ENCODE measurements at regions not wholly inside any gene's neighbourhood (a gene's known extent, or its start where the extent isn't known, plus 50 kb on each side); places are given as distances from the start of the nearest gene placed in this dataset.

DNA sequence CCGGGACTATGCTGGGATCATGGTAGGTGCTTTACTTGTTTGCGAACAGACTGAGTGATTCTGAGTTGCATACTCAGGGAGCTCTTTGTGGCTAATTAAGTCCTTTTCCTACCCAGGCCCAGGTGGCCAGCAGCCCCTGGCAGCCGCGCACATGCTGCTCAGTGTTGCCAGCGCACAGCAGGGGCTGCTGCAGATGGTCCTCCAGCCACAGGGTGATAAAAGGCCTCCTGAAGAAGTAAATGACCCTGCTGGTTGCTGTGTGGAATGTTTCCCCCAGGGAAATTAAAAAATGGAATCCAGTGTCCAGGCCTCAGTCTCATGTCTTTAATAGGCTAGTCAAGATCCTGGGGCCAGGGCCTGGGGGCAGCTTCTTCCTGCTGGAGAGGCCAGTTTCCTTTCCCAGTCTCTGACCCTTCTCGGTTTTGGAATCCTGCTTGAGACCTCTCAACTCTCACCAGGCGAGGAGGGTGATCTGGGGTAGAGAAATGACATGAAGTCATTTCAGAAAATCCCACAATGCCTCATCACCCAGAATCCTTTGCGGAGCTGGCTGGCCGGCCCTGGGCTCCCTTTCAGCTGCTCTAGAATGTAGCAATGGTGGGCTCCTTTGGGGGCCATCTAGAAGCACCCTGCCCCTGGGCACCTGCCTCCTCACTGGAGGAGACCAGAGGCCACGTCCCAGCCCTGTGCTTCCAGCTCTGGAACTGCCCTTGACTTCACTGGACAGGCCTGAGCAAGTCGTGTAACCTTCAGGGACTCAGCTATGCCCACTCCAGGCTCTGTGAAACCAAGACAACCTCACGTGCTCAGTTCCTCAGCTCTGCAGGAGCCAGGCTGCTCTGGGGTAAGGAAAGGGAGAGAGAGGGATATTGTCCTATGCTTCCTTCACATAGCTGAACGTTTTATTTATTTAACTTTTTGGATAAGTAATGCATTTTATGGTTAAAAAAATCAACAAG is 131.4 kb downstream of the MRPS6 start:
- Histone ChIP-seq H3K4me1 (replicated peaks in 1 of 2) (peaks cover 11 to 47% of the 10 kb centered on the region in 2 donors), H3K36me3 (replicated peaks in 1 of 2) (no peaks in the 10 kb centered on the region), H3K27ac (peak overlapping the region in 3 of 5 donors; percentile 14 to 86 (median 20)), H3K27me3 (no peaks in the 10 kb centered on the region), H3K9me3 (replicated peaks in 1 of 3) (no peaks in the 10 kb centered on the region), H3K4me3 (no peak overlapping the region)
- intact Hi-C loops (cut with DNase I): loop anchor here in 1 of 2 donors (5.0 kb wide), 1 partner anchor 132 kb away; the partner anchor contains the start of genes MRPS6 and SLC5A3
- TF ChIP-seq POLR2A (IDR thresholded peaks at IDR 0.05): no peak
- TF ChIP-seq, protein P1, sequence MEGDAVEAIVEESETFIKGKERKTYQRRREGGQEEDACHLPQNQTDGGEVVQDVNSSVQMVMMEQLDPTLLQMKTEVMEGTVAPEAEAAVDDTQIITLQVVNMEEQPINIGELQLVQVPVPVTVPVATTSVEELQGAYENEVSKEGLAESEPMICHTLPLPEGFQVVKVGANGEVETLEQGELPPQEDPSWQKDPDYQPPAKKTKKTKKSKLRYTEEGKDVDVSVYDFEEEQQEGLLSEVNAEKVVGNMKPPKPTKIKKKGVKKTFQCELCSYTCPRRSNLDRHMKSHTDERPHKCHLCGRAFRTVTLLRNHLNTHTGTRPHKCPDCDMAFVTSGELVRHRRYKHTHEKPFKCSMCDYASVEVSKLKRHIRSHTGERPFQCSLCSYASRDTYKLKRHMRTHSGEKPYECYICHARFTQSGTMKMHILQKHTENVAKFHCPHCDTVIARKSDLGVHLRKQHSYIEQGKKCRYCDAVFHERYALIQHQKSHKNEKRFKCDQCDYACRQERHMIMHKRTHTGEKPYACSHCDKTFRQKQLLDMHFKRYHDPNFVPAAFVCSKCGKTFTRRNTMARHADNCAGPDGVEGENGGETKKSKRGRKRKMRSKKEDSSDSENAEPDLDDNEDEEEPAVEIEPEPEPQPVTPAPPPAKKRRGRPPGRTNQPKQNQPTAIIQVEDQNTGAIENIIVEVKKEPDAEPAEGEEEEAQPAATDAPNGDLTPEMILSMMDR (IDR thresholded peaks at IDR 0.05): no peak
- DNase-seq: peak in 1 of 7 donors; percentile 21
- 73 to 79% (median 78%) methylated on average over 9 to 13 of the region's 13 CpGs for whole genome bisulfite sequencing, 4 donors

DNA sequence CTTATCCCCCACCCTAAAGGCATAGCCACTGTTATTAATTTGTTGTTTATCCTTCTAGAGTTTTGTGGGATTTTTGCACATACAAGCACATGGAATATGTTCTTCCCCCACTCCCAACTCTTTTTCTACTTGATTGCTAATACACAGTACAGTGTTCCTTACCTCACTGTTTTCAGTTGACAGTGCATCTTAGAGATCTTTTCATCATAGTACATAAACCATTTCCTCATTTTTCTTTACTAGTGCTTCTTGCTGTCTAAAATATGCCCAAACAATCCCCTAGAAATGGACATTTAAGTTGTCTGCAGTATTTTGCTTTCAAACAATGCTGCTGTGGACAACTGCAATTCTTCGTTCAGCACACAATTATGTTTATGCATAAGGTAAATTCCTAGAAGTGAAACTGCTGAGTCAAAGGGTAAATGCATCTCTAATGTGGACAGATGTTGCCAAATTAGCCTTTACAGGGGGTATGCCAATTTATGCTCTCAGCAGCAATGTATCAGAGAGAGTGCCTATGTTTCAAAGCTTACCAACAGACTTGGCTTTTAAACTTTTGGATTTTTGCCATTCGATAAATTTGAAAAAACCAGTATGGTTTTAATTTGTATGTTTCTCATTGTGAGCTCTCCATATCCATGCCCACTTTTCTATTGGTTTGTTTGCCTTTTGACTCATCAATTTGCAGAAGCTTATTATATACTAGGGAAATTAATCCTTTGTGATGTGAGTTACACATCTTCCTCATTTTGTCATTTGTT is 132.6 kb downstream of the MRPS6 start:
- H3K27ac ChIP-seq: no peak overlapping the region

GRCh38 chr21:34213959-34214358 is 140.6 kb downstream of the MRPS6 start:
- no peak for TF ChIP-seq POLR2A (IDR thresholded peaks at IDR 0.05)
- TF ChIP-seq, protein P1 (IDR thresholded peaks at IDR 0.05): no peak
- intact Hi-C loops (cut with DNase I): no loop called here
- H3K9me3 ChIP-seq (replicated peaks in 1 of 3): no peaks in the 10 kb centered on the region
- DNase-seq: no peak
- H3K27ac ChIP-seq: no peak overlapping the region
- H3K36me3 ChIP-seq (replicated peaks in 1 of 2): no peaks in the 10 kb centered on the region
- H3K4me1 ChIP-seq (replicated peaks in 1 of 2): no peaks in the 10 kb centered on the region
- H3K27me3 ChIP-seq: no peaks in the 10 kb centered on the region
- H3K4me3 ChIP-seq: no peak overlapping the region

More for the DNA sequence above, 132.6 kb downstream of the MRPS6 start:
- Histone ChIP-seq H3K9me3 (replicated peaks in 1 of 3) (no peaks in the 10 kb centered on the region), H3K4me1 (replicated peaks in 1 of 2) (peaks cover 11 to 36% of the 10 kb centered on the region in 2 donors), H3K27me3 (no peaks in the 10 kb centered on the region), H3K36me3 (replicated peaks in 1 of 2) (no peaks in the 10 kb centered on the region), H3K4me3 (no peak overlapping the region)
- TF ChIP-seq, protein P1 (IDR thresholded peaks at IDR 0.05): no peak
- TF ChIP-seq POLR2A (IDR thresholded peaks at IDR 0.05): no peak
- WGBS, 4 donors: 82 to 89% (median 87%) methylated on average over 2 of the region's 2 CpGs
- no peak for DNase-seq
- intact Hi-C loops (cut with DNase I): no loop called here

GRCh38 chr21:34215501-34215900 is 142.1 kb downstream of the MRPS6 start:
- H3K27ac ChIP-seq: no peak overlapping the region
- intact Hi-C loops (cut with DNase I): no loop called here
- WGBS, 4 donors: 72 to 84% (median 83%) methylated on average over 4 of the region's 4 CpGs
- no peaks in the 10 kb centered on the region for H3K4me1 ChIP-seq (replicated peaks in 1 of 2)
- no peaks in the 10 kb centered on the region for H3K27me3 ChIP-seq
- TF ChIP-seq, protein P1 (IDR thresholded peaks at IDR 0.05): no peak
- no peak overlapping the region for H3K4me3 ChIP-seq
- no peaks in the 10 kb centered on the region for H3K9me3 ChIP-seq (replicated peaks in 1 of 3)
- DNase-seq: no peak
- no peaks in the 10 kb centered on the region for H3K36me3 ChIP-seq (replicated peaks in 1 of 2)
